ENCODE measurements at regions not wholly inside any gene's neighbourhood (a gene's known extent, or its start where the extent isn't known, plus 50 kb on each side); places are given as distances from the start of the nearest gene placed in this dataset.
"Not testable (repeated sequence)": the region's sequence is repeated elsewhere in the genome, so short reads cannot be mapped to it uniquely, and the experiment has no call there.

GRCh38 chr2:200184748-200185627 lies 121.5 kb upstream of the SPATS2L start:
- peaks cover 2% of the 10 kb centered on the region for H3K36me3 Mint-ChIP-seq (ENCODE audit: insufficient read depth)

DNA sequence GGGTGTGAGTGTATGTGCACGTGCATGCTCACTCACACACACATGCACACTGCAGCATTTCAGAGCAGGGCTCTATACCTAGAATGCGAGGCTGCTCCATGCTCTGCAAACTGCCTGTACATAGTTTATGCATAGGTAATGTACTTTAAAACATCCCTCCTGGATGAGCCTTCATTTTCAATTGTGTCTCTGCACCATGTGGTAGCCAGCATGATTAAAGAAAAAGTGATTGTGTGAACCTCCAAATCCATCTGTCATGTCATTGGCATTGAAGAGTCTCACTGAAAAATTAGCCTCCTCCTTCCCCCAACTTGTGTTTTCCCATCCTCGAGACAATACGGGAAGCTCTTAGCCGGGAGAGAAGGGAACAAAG lies 120.9 kb upstream of the SPATS2L start:
- ATAC-seq (replicated peaks) (no peak), DNase-seq (no peak)
- Mint-ChIP-seq H3K4me1 (ENCODE audit: low read depth in 2 of 2) (no peaks in the 10 kb centered on the region), H3K27me3 (peaks cover 37 to 45% of the 10 kb centered on the region in 2 donors), H3K36me3 (ENCODE audit: insufficient read depth) (peaks cover 2% of the 10 kb centered on the region), H3K27ac (no peak overlapping the region), H3K9me3 (no peaks in the 10 kb centered on the region), H3K4me3 (no peak overlapping the region)

More at GRCh38 chr2:200184748-200185627, 121.5 kb upstream of the SPATS2L start:
- Mint-ChIP-seq H3K27ac (no peak overlapping the region), H3K27me3 (peaks cover 43 to 51% of the 10 kb centered on the region in 2 donors), H3K4me1 (ENCODE audit: low read depth in 2 of 2) (no peaks in the 10 kb centered on the region), H3K4me3 (no peak overlapping the region), H3K9me3 (no peaks in the 10 kb centered on the region)
- ATAC-seq (replicated peaks) (no peak), DNase-seq (no peak)

GRCh38 chr2:200186002-200186401 lies 120.5 kb upstream of the SPATS2L start:
- peaks cover 2% of the 10 kb centered on the region for H3K36me3 Mint-ChIP-seq (ENCODE audit: insufficient read depth)
- peaks cover 33 to 41% of the 10 kb centered on the region in 2 donors for H3K27me3 Mint-ChIP-seq
- no peak overlapping the region for H3K4me3 Mint-ChIP-seq
- DNase-seq, result no peak
- H3K9me3 Mint-ChIP-seq, result no peaks in the 10 kb centered on the region
- no peak for ATAC-seq (replicated peaks)
- no peaks in the 10 kb centered on the region for H3K4me1 Mint-ChIP-seq (ENCODE audit: low read depth in 2 of 2)
- H3K27ac Mint-ChIP-seq, result no peak overlapping the region

DNA sequence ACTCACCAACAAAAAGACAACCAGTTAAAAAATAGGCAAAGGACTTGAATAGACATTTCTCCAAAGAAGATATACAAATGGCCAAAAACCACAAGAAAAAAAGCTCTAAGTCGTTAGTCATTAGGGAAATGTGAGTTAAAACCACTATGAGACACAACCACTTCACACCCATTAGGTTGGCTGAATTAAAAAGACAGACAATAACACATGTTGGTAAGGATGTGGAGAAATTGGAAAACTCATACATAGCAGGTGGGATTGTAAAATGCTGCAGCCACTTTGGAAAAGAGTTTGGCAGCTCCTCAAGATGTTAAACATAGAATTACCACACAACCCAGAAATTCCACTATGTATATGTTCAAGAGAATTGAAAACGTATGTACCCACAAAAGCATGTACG lies 117.6 kb upstream of the SPATS2L start:
- Mint-ChIP-seq H3K27me3 (peaks cover 36 to 46% of the 10 kb centered on the region in 2 donors), H3K27ac (no peak overlapping the region), H3K4me1 (ENCODE audit: low read depth in 2 of 2) (no peaks in the 10 kb centered on the region), H3K9me3 (no peaks in the 10 kb centered on the region), H3K4me3 (no peak overlapping the region), H3K36me3 (ENCODE audit: insufficient read depth) (no peaks in the 10 kb centered on the region)
- no peak for ATAC-seq (replicated peaks)
- no peak for DNase-seq

- Mint-ChIP-seq H3K4me3 (no peak overlapping the region), H3K27ac (no peak overlapping the region), H3K27me3 (peaks cover 30 to 41% of the 10 kb centered on the region in 2 donors), H3K36me3 (ENCODE audit: insufficient read depth) (no peaks in the 10 kb centered on the region), H3K4me1 (ENCODE audit: low read depth in 2 of 2) (no peaks in the 10 kb centered on the region), H3K9me3 (no peaks in the 10 kb centered on the region)
- no peak for DNase-seq
- ATAC-seq (replicated peaks), result no peak
These were observed 116.5 kb upstream of the SPATS2L start for GRCh38 chr2:200189964-200190363.

DNA sequence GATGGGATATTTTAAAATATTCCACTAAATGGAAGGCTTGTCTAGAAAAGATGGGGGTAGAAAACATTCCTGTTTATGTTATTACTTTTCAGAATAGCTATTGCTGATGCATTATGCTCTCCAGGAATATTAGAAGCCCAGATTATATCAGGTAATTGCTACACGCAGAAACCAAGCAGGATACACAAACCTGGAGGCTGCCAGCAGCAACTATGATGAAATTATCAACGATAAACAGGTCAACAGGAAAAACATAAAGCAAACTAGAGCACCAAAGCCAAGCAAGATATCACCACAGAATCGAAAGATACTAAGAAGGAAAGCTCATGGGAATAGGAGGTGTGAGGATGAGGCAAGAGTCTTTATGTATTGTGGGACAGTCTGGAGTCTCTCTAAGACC lies 113.2 kb upstream of the SPATS2L start:
- Mint-ChIP-seq H3K27ac (no peak overlapping the region), H3K9me3 (no peaks in the 10 kb centered on the region), H3K4me3 (no peak overlapping the region), H3K4me1 (ENCODE audit: low read depth in 2 of 2) (no peaks in the 10 kb centered on the region), H3K27me3 (peaks cover 26 to 46% of the 10 kb centered on the region in 2 donors), H3K36me3 (ENCODE audit: insufficient read depth) (no peaks in the 10 kb centered on the region)
- DNase-seq, result no peak
- no peak for ATAC-seq (replicated peaks)

GRCh38 chr2:200193791-200194190 lies 112.7 kb upstream of the SPATS2L start:
- Mint-ChIP-seq H3K27ac (no peak overlapping the region), H3K4me1 (ENCODE audit: low read depth in 2 of 2) (no peaks in the 10 kb centered on the region), H3K4me3 (no peak overlapping the region), H3K36me3 (ENCODE audit: insufficient read depth) (no peaks in the 10 kb centered on the region), H3K9me3 (no peaks in the 10 kb centered on the region), H3K27me3 (peaks cover 26 to 46% of the 10 kb centered on the region in 2 donors)
- no peak for DNase-seq
- ATAC-seq (replicated peaks), result no peak

GRCh38 chr2:200194746-200195145 lies 111.7 kb upstream of the SPATS2L start:
- Mint-ChIP-seq H3K36me3 (ENCODE audit: insufficient read depth) (no peaks in the 10 kb centered on the region), H3K9me3 (no peaks in the 10 kb centered on the region), H3K4me3 (no peak overlapping the region), H3K27me3 (peaks cover 26 to 46% of the 10 kb centered on the region in 2 donors), H3K27ac (no peak overlapping the region), H3K4me1 (ENCODE audit: low read depth in 2 of 2) (no peaks in the 10 kb centered on the region)
- DNase-seq (no peak), ATAC-seq (replicated peaks) (no peak)

DNA sequence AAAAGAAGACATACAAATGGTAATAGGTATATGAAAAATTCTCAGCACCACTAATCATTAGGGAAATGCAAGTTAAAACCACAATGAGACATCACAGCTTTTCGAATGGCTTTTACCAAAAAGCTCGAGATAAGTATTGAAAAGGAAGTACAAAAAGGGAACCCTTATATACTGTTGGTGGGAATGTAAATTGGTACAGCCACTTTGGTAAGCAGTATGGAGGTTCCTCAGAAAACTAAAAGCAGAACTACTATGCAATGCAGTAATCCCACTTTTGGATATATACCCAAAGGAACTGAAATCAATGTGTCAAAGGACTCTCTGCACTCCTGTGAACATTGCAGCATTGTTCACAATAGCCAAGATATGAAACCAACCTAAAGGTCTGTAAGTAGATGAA lies 107.5 kb upstream of the SPATS2L start:
- ATAC-seq (replicated peaks) (no peak), DNase-seq (no peak)
- no peak overlapping the region for H3K27ac Mint-ChIP-seq
- no peaks in the 10 kb centered on the region for H3K9me3 Mint-ChIP-seq
- H3K36me3 Mint-ChIP-seq (ENCODE audit: insufficient read depth), result no peaks in the 10 kb centered on the region
- no peak overlapping the region for H3K4me3 Mint-ChIP-seq
- no peaks in the 10 kb centered on the region for H3K4me1 Mint-ChIP-seq (ENCODE audit: low read depth in 2 of 2)
- H3K27me3 Mint-ChIP-seq, result peaks cover 23 to 28% of the 10 kb centered on the region in 2 donors

- no peaks in the 10 kb centered on the region for H3K9me3 Mint-ChIP-seq
These were observed 106.8 kb upstream of the SPATS2L start for GRCh38 chr2:200199576-200200263.

GRCh38 chr2:200201839-200202238 lies 104.7 kb upstream of the SPATS2L start:
- not testable (repeated sequence) for H3K4me1 Mint-ChIP-seq (ENCODE audit: low read depth in 2 of 2); H3K27ac Mint-ChIP-seq

More at GRCh38 chr2:200199576-200200263, 106.8 kb upstream of the SPATS2L start:
- H3K4me1 Mint-ChIP-seq (ENCODE audit: low read depth in 2 of 2), result no peaks in the 10 kb centered on the region
- ATAC-seq (replicated peaks) (no peak), DNase-seq (no peak)
- H3K27me3 Mint-ChIP-seq, result peaks cover 21 to 25% of the 10 kb centered on the region in 2 donors
- H3K27ac Mint-ChIP-seq, result no peak overlapping the region
- no peak overlapping the region for H3K4me3 Mint-ChIP-seq
- no peaks in the 10 kb centered on the region for H3K36me3 Mint-ChIP-seq (ENCODE audit: insufficient read depth)

DNA sequence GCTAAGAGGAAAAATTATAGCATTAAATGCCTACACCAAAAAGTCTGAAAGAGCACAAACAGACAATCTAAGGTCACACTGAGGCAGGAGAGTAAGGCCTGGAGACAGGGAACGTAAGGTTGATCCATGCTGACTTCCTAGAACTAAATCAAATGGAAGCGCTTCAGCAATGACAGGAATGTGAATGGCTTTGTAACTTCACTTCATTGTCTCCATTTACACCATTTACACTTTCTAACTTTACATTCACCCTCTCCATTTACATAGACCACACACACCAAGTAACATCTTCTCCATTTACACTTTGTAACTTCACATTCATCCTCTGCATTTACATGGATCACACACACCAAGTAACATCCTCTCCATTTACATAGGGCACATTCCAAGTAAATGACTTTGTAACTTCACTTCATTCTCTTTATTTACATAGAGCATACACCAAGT lies 103.1 kb upstream of the SPATS2L start:
- Mint-ChIP-seq H3K9me3 (no peaks in the 10 kb centered on the region), H3K4me1 (ENCODE audit: low read depth in 2 of 2) (no peaks in the 10 kb centered on the region), H3K27me3 (peaks cover 4 to 14% of the 10 kb centered on the region in 2 donors), H3K27ac (no peak overlapping the region), H3K36me3 (ENCODE audit: insufficient read depth) (no peaks in the 10 kb centered on the region), H3K4me3 (no peak overlapping the region)
- ATAC-seq (replicated peaks) (no peak), DNase-seq (no peak)

More at GRCh38 chr2:200201839-200202238, 104.7 kb upstream of the SPATS2L start:
- not testable (repeated sequence) for H3K4me3 Mint-ChIP-seq; H3K9me3 Mint-ChIP-seq; H3K36me3 Mint-ChIP-seq (ENCODE audit: insufficient read depth); DNase-seq; ATAC-seq (replicated peaks)
- H3K27me3 Mint-ChIP-seq, result peaks cover 13 to 14% of the 10 kb centered on the region in 2 donors

DNA sequence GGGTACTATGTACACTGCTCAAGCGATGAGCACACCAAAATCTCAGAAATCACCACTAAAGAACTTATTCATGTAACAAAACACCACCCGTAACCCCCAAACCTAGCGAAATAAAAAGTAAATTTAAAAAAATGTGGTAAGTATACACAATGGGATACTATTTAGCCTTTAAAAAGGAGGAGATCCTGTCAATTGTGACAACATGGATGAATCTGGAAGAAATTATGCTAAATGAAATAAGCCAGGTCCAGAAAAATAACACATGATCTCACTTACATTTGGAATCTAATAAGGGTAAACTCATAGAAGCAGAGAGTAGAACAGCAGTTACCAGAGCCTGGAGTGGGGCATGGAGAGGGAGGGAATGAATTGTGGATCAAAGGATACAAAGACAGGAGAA lies 98.5 kb upstream of the SPATS2L start:
- DNase-seq (no peak), ATAC-seq (replicated peaks) (no peak)
- Mint-ChIP-seq H3K36me3 (ENCODE audit: insufficient read depth) (no peaks in the 10 kb centered on the region), H3K4me1 (ENCODE audit: low read depth in 2 of 2) (no peaks in the 10 kb centered on the region), H3K27me3 (peaks cover 14% of the 10 kb centered on the region in 2 donors), H3K4me3 (no peak overlapping the region), H3K27ac (no peak overlapping the region), H3K9me3 (peaks cover 3 to 9% of the 10 kb centered on the region in 2 donors)

GRCh38 chr2:200209030-200209429 lies 97.5 kb upstream of the SPATS2L start:
- Mint-ChIP-seq H3K9me3 (peaks cover 3 to 9% of the 10 kb centered on the region in 2 donors), H3K4me3 (no peak overlapping the region), H3K27ac (no peak overlapping the region), H3K4me1 (ENCODE audit: low read depth in 2 of 2) (no peaks in the 10 kb centered on the region), H3K36me3 (ENCODE audit: insufficient read depth) (no peaks in the 10 kb centered on the region), H3K27me3 (peaks cover 21 to 24% of the 10 kb centered on the region in 2 donors)
- ATAC-seq (replicated peaks) (no peak), DNase-seq (no peak)

Measured in effector memory CD8-positive, alpha-beta T cell (primary cell).